Upper lobe of left lung (tissue), 4 donors: ENCODE measurements at regions not wholly inside any gene's neighbourhood (a gene's known extent, or its start where the extent isn't known, plus 50 kb on each side); places are given as distances from the start of the nearest gene placed in this dataset.

Source experiments
- CTCF ChIP-seq, 6 experiments: fragments of 450-650 bp in 4 of 6; fragments of 200-600 bp in 2 of 6; sonication (generic) in 2 of 6; IDR thresholded peaks; one replicate each; pipeline ENCODE4 v1.5.1; 2016 to 2019; ENCODE audit warnings: antibody characterized with exemption in 6 of 6
- EP300 ChIP-seq, 4 donors: sonication (generic); formaldehyde crosslinking; IDR thresholded peaks; one replicate each; pipeline ENCODE4 v1.5.1; 2017; ENCODE audit warnings: antibody characterized with exemption in 4 of 4, control low read depth in 2 of 4
- POLR2A ChIP-seq, 4 donors: fragments of 450-650 bp; IDR thresholded peaks; one replicate each; pipeline ENCODE4 v1.5.1; 2016 to 2017; ENCODE audit warnings: antibody characterized with exemption in 4 of 4, mild to moderate bottlenecking in 2 of 4

GRCh38 chrX:140920416-140920815, 82.0 kb upstream of the SPANXB1 start:
- no peak for TF ChIP-seq CTCF (IDR thresholded peaks at IDR 0.05)
- TF ChIP-seq EP300 (IDR thresholded peaks at IDR 0.05), result no peak
- no peak for TF ChIP-seq POLR2A (IDR thresholded peaks at IDR 0.05)
